ENCODE measurements at regions not wholly inside any gene's neighbourhood (a gene's known extent, or its start where the extent isn't known, plus 50 kb on each side); places are given as distances from the start of the nearest gene placed in this dataset.

DNA sequence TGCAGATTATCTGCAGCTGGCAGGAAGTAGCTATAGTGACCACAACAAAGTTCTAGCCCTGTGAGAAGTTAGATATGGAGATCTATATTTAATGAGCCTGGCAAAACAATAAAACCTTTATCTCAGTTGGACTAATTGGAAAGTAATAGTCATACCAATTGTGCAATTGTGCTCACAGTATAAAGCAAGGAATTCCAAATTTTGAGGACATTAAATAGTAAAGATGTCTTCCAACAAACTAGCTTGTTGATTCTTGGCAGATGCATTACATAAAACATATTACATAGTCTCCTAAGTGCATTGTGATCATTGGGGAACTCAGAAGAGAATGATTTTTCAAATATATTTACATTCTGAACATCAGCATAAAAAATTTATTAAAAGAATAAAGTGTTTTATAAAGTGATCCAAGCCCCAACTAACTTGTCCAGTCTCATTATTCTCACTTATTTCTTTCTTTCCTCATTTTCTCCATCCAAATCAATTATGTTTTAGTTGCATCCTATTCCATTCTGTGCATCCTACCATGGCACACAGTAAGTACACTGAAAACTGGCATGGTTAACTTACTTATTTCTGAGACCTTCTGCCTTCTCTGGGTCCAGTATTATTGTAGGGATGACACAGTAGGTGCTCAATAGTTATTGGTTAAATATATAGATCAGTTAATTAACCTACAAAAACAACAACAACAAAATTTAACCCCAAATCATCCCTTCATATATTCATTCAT is 977.2 kb upstream of the NUDT12 start:
- no peak for DNase-seq (ENCODE audit: low read depth, low spot score)
- TF ChIP-seq, protein P1, sequence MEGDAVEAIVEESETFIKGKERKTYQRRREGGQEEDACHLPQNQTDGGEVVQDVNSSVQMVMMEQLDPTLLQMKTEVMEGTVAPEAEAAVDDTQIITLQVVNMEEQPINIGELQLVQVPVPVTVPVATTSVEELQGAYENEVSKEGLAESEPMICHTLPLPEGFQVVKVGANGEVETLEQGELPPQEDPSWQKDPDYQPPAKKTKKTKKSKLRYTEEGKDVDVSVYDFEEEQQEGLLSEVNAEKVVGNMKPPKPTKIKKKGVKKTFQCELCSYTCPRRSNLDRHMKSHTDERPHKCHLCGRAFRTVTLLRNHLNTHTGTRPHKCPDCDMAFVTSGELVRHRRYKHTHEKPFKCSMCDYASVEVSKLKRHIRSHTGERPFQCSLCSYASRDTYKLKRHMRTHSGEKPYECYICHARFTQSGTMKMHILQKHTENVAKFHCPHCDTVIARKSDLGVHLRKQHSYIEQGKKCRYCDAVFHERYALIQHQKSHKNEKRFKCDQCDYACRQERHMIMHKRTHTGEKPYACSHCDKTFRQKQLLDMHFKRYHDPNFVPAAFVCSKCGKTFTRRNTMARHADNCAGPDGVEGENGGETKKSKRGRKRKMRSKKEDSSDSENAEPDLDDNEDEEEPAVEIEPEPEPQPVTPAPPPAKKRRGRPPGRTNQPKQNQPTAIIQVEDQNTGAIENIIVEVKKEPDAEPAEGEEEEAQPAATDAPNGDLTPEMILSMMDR (IDR thresholded peaks at IDR 0.05; ENCODE audit: low read depth, low read length): no peak
- no peak overlapping the region for H3K4me3 ChIP-seq (ENCODE audit: low read depth, low read length)
- in situ Hi-C loops (cut with HindIII; ENCODE audit: low sequenced_read_pairs): no loop called here

DNA sequence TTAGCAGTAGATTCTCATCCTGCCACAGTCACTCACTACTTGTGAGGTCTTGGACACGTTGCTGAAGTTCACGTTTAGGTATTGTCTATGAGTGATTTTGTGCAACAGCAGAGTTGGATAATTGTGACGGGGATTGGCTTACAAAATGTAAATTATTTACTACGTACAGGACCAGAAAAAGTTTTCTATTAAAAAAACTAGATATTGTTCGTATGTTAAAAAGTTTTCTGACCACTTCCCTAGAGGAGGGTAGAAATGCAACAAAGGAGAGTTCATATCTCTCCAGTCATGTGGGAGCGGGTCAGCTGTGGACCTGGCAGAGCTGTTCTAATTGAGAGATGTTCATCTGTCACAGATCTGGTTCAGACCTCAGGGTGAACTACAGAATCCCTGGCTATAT is 976.1 kb upstream of the NUDT12 start:
- in situ Hi-C loops (cut with HindIII; ENCODE audit: low sequenced_read_pairs): no loop called here

DNA sequence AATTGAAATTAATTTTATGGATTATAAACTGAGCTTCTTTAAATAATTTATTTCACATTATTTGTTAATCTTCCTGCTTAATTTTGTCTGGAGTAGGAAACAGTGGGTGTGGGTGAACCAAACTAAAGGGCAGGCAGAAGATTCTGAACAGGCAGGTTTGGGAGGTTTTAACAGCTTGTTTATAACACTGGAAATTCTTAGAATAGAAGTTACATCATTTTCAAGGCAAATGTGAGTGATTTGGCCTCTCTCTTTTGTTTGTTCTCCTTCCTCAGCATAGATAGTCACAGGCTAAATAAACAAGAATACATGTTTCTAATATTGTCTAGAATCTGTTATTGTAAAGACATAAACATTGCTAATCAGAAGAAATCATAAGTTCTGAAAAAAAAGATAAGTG is 970.9 kb upstream of the NUDT12 start:
- in situ Hi-C loops (cut with HindIII; ENCODE audit: low sequenced_read_pairs): no loop called here
- no peak for DNase-seq (ENCODE audit: low read depth, low spot score)
- TF ChIP-seq, protein P1 (IDR thresholded peaks at IDR 0.05; ENCODE audit: low read depth, low read length): no peak
- no peak overlapping the region for H3K4me3 ChIP-seq (ENCODE audit: low read depth, low read length)

More for the DNA sequence above, 976.1 kb upstream of the NUDT12 start:
- DNase-seq (ENCODE audit: low read depth, low spot score): no peak
- H3K4me3 ChIP-seq (ENCODE audit: low read depth, low read length): no peak overlapping the region
- TF ChIP-seq, protein P1 (IDR thresholded peaks at IDR 0.05; ENCODE audit: low read depth, low read length): no peak

DNA sequence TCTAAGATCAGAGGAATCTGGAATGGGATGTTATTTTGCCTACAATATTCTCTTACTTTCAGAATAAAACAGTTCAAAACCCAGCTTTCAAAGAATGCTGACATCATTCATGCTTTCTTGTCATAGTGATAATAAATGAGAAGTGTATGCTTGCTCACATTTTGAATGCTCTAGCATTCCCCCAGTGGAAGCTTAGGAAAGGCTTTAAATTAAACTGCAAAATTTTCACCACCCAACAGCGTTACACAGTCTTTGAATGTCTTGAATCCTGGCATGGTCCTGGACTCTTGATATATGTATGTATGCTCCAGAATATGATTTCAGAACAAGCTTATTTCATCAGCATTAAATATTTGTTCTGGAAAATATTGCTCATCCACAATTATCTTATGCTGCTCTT is 964.3 kb upstream of the NUDT12 start:
- TF ChIP-seq, protein P1 (IDR thresholded peaks at IDR 0.05; ENCODE audit: low read depth, low read length): no peak
- in situ Hi-C loops (cut with HindIII; ENCODE audit: low sequenced_read_pairs): no loop called here
- no peak overlapping the region for H3K4me3 ChIP-seq (ENCODE audit: low read depth, low read length)
- DNase-seq (ENCODE audit: low read depth, low spot score): no peak

DNA sequence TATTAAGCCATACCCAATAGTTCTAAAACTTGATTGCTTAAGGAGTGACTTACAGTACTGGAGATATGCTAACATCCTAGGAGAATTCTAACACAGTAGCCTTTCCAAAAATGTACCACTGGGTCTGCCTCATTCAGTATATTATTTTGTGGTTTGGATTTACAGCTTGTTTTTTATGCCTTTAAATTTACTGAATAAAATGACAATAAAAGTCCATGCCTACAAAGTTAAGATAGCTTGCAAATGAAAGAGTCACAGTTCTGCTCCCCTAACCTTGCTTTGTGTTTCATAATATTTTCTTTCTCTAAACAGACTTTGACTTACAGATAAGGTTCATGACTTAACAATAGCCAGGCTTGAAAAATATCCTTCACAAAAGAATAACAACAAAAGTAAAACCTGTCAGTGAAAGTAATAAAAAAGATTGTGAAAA is 951.1 kb upstream of the NUDT12 start:
- TF ChIP-seq, protein P1 (IDR thresholded peaks at IDR 0.05; ENCODE audit: low read depth, low read length): no peak
- DNase-seq (ENCODE audit: low read depth, low spot score): no peak
- no peak overlapping the region for H3K4me3 ChIP-seq (ENCODE audit: low read depth, low read length)
- in situ Hi-C loops (cut with HindIII; ENCODE audit: low sequenced_read_pairs): no loop called here

DNA sequence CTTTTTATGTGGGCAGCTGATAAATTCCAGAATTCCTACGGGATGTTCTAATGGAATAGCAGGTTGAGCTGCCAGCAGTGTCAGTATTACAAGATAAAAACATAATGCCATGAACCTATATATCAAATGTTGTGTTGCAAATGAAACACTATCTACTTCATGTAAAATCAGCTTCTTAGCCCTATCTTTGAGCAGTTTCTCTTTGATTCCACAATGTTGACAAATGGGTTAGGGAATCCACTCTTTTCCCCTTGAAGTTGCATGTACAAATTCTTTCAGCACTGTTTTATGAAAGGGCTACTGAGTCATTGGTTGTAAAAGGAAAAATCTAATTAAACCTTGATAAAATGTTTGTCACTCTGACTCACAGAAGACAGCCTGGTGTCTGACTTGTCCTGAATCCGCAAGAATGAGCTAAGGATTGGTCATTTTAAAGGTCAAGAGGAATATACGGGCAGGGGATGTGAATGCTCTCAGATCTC is 950.6 kb upstream of the NUDT12 start:
- no peak overlapping the region for H3K4me3 ChIP-seq (ENCODE audit: low read depth, low read length)
- TF ChIP-seq, protein P1 (IDR thresholded peaks at IDR 0.05; ENCODE audit: low read depth, low read length): no peak
- DNase-seq (ENCODE audit: low read depth, low spot score): peak; percentile 79
- in situ Hi-C loops (cut with HindIII; ENCODE audit: low sequenced_read_pairs): no loop called here
